Heart left ventricle (tissue), 16 donors: ENCODE measurements at regions not wholly inside any gene's neighbourhood (a gene's known extent, or its start where the extent isn't known, plus 50 kb on each side); places are given as distances from the start of the nearest gene placed in this dataset.
"Not testable (repeated sequence)": the region's sequence is repeated elsewhere in the genome, so short reads cannot be mapped to it uniquely, and the experiment has no call there.

Experiments
- ATAC-seq, 4 donors: fragments of 200-7000 bp; cut with Tn5 transposase; one replicate each; pipeline ENCODE4 v1.9.1; 2020 to 2022; ENCODE audit warnings: moderate library complexity in 4 of 4, mild to moderate bottlenecking in 3 of 4, moderate number of reproducible peaks in 1 of 4
- DNase-seq, 5 donors: peaks; one replicate each; pipeline ENCODE4 v3.0.0-alpha.2; 2020
- H3K27ac ChIP-seq, 12 donors: fragments of 200-600 bp; sonication (generic) in 4 of 12; one replicate each; pipeline versions ENCODE4 v1.5.0 to v1.8.0; 2016 to 2022; ENCODE audit warnings: mild to moderate bottlenecking in 2 of 12
- H3K27me3 ChIP-seq, 9 donors: fragments of 200-600 bp; sonication (generic) in 2 of 9; one replicate each; pipeline versions ENCODE4 v1.5.1 to v1.8.0; 2016 to 2022; ENCODE audit warnings: mild to moderate bottlenecking in 3 of 9
- H3K36me3 ChIP-seq, 9 donors: fragments of 200-600 bp; sonication (generic) in 2 of 9; one replicate each; pipeline versions ENCODE4 v1.5.0 to v1.8.0; 2018 to 2022; ENCODE audit warnings: mild to moderate bottlenecking in 2 of 9
- H3K4me1 ChIP-seq, 12 donors: fragments of 200-600 bp; sonication (generic) in 4 of 12; one replicate each; pipeline versions ENCODE4 v1.5.0 to v1.8.0; 2016 to 2022; ENCODE audit warnings: mild to moderate bottlenecking in 3 of 12
- H3K4me3 ChIP-seq, 12 donors: fragments of 200-600 bp; sonication (generic) in 4 of 12; one replicate each; pipeline versions ENCODE4 v1.5.0 to v1.8.0; 2017 to 2022; ENCODE audit warnings: mild to moderate bottlenecking in 9 of 12, moderate library complexity in 4 of 12
- H3K9me3 ChIP-seq, 12 donors: fragments of 200-600 bp; sonication (generic) in 4 of 12; one replicate each; pipeline versions ENCODE4 v1.5.0 to v1.8.0; 2016 to 2022; ENCODE audit warnings: mild to moderate bottlenecking in 1 of 12
- POLR2A ChIP-seq, 2 donors: fragments of 450-650 bp; IDR thresholded peaks; one replicate each; pipeline ENCODE4 v1.6.1; 2017; ENCODE audit warnings: antibody characterized with exemption in 2 of 2, mild to moderate bottlenecking in 2 of 2, moderate library complexity in 2 of 2
- WGBS, 4 donors: extraction: QIAGEN DNeasy Blood & Tissue Kit in 2 of 4; methylation state at CpG; one replicate each; pipeline versions ENCODE4 v1.1.5 to v1.1.7; 2013 to 2018; 5-methylcytosine and 5-hydroxymethylcytosine counted together
- intact Hi-C, 10 donors: fragments of 100-400 bp; cut with DNase I; formaldehyde crosslinking; loops; one replicate each; pipeline versions ENCODE4 v1.11.1 to v1.14.2; 2022
- TF ChIP-seq, protein P1 (sequence below), 12 donors: fragments of 200-600 bp; sonication (generic) in 4 of 12; IDR thresholded peaks; one replicate each; pipeline versions ENCODE4 v1.5.0 to v1.8.0; 2018 to 2022; ENCODE audit warnings: antibody characterized with exemption in 12 of 12, mild to moderate bottlenecking in 5 of 12
- donor health status: ischemic (EF 13 %, LVEDD 7.1; RV severe dilation, severe dysfunction).
- donor health status: healthy with polysubstance abuse.
- donor health status: DM: no; HTN: yes; CAD: no.
- donor health status: DM: no; HTN: no; CAD: no.
- donor health status: ischemic (EF 25% LVEDD 6.9; RV normal size, moderate dysfunction).
- donor health status: ischemic (EF 25% LVEDD 5.7; RV mildly dilated, moderate dysfunction).
- donor health status: healthy.
- donor health status: DM: yes; HTN: yes; CAD: no.
- donor health status: ischemic (EF 35%, LVEDD 5.7; RV mildly dilated, moderate dysfunction).
- donor health status: nonischemic (EF 11% LVEDD 7.7; RV severe dilation, severe dysfunction).
- donor health status: DM: yes; HTN: yes; CAD: no.
- donor health status: PGD.
- donor health status: ischemic (EF 29% LVEDD 5.4; RV normal size, mild dysfunction).
- donor health status: nonischemic (EF 23%, LVEDD 6.1; RV moderate dilation, normal function).

DNA sequence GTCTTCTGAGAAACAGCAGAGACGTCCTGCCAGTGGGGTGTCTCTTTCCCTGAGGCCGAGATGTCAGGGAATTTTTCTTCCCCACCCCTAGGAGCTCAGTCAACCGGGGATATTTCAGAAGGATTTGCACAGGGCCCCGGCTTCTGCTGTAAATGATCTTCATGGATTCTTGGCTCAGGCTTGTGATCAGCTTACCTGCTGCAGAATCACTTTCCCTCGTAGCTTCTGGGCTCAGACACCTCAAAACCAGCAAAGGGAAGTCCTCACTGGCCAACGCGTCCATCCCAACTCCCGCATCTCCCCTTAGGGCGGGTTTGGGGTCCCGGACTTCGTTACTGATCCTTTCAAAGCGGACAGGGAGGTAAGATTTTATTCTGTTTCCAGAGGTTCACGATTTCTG, 212.7 kb downstream of the SHOX start:
- intact Hi-C loops = no loop called here
- TF ChIP-seq, protein P1, sequence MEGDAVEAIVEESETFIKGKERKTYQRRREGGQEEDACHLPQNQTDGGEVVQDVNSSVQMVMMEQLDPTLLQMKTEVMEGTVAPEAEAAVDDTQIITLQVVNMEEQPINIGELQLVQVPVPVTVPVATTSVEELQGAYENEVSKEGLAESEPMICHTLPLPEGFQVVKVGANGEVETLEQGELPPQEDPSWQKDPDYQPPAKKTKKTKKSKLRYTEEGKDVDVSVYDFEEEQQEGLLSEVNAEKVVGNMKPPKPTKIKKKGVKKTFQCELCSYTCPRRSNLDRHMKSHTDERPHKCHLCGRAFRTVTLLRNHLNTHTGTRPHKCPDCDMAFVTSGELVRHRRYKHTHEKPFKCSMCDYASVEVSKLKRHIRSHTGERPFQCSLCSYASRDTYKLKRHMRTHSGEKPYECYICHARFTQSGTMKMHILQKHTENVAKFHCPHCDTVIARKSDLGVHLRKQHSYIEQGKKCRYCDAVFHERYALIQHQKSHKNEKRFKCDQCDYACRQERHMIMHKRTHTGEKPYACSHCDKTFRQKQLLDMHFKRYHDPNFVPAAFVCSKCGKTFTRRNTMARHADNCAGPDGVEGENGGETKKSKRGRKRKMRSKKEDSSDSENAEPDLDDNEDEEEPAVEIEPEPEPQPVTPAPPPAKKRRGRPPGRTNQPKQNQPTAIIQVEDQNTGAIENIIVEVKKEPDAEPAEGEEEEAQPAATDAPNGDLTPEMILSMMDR (IDR thresholded peaks at IDR 0.05) = no peak
- Histone ChIP-seq H3K27ac (no peak overlapping the region), H3K36me3 (no peaks in the 10 kb centered on the region), H3K4me1 (no peaks in the 10 kb centered on the region), H3K9me3 (no peaks in the 10 kb centered on the region), H3K4me3 (no peak overlapping the region), H3K27me3 (no peaks in the 10 kb centered on the region)
- WGBS, 4 donors = 51 to 56% (median 54%) methylated on average over 11 to 13 of the region's 13 CpGs
- DNase-seq (no peak), ATAC-seq (no peak)

DNA sequence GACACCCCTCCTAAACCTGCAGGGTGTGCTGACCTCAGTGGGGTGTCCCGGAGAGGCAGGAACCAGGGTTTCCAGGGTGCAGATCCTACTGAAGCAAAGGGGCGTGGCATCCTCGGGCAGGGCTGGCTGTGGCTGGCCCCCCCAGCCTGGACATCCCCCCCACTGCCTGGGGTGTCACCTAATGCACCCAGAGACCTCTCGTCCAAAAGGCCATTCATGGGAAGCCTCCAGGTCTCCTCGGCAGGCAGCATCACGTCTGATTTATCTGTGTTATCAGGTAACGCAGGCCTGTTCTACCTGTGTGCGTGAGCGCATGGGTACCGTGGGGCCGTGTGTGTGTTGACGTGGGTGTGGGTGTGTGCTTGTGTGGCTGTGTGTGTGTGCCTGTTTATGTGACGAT, 210.0 kb downstream of the SHOX start:
- H3K27me3 ChIP-seq = no peaks in the 10 kb centered on the region
- peaks cover 0 to 21% (median 7%) of the 10 kb centered on the region in 12 donors for H3K9me3 ChIP-seq
- no peaks in the 10 kb centered on the region for H3K36me3 ChIP-seq
- H3K4me1 ChIP-seq = no peaks in the 10 kb centered on the region
- no peak for TF ChIP-seq POLR2A (IDR thresholded peaks at IDR 0.05)
- H3K27ac ChIP-seq = no peak overlapping the region
- ATAC-seq = no peak
- 73 to 93% (median 80%) methylated on average over 6 to 13 of the region's 13 CpGs for WGBS, 4 donors
- intact Hi-C loops = no loop called here
- no peak for DNase-seq
- H3K4me3 ChIP-seq = no peak overlapping the region

DNA sequence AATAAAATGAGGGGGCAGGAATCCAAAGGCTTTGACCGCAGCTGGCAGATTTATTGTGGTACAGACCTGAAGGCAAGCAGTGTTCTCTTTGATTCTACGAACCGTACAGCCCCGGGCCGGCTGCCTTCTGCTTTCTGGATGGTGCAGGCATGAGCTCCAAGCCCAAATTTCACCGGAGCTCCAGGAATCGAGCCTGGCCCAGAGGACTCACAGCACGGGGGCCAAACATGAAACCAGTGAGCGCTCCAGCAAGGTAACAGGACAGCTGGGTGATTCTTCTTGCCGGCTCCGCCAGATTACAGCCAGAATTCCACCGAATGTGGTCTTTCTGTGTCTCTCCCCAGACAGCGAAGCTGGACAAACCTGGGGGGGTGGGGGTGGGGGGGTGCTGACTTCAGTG, 208.1 kb downstream of the SHOX start:
- H3K9me3 ChIP-seq = peaks cover 0 to 26% (median 7%) of the 10 kb centered on the region in 12 donors
- DNase-seq, H3K27me3 ChIP-seq, H3K4me3 ChIP-seq, ATAC-seq, intact Hi-C loops, H3K4me1 ChIP-seq, H3K27ac ChIP-seq, H3K36me3 ChIP-seq: not testable (repeated sequence)
- WGBS, 4 donors = 60 to 75% (median 71%) methylated on average over 7 to 13 of the region's 13 CpGs

DNA sequence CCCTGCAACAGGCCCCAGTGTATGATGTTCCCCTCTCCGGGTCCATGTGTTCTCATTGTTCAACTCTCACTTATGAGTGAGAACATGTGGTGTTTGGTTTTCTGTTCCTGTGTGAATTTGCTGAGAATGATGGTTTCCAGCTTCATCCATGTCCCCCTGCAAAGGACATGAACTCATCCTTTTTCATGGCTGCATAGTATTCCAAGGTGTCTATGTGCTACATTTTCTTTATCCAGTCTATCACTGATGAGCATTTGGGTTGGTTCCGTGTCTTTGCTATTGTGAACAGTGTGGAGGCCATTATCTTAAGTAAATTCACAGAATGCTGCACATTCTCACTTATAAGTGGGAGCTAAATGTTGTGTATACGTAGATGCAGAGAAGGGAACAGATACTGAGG, 205.3 kb downstream of the SHOX start:
- H3K36me3 ChIP-seq, H3K27ac ChIP-seq, H3K4me3 ChIP-seq, H3K27me3 ChIP-seq, H3K4me1 ChIP-seq, DNase-seq, intact Hi-C loops, ATAC-seq: not testable (repeated sequence)
- 91 to 94% (median 93%) methylated on average over 3 of the region's 3 CpGs for WGBS, 4 donors
- H3K9me3 ChIP-seq = peaks cover 0 to 38% (median 7%) of the 10 kb centered on the region in 12 donors

DNA sequence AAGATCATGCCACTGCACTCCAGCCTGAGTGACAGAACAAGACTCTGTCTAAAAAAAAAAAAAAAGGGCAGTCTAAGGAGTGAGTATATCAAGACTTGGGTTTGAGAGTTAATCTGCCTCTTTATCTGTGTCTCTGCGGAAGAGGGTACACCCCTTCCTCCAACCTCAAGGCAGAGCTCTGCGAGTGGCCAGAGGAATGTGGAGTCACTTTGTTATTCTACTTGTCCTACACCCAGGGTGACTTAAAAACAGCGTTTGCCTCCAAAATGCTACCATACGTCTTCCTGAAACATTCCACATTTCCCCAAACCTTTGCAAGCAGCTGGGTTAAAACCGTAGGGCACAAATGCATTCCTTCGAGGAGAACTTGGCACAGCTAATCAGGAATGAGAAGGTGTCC, 199.9 kb downstream of the SHOX start:
- intact Hi-C loops = no loop called here
- H3K4me1 ChIP-seq = no peaks in the 10 kb centered on the region
- peaks cover 0 to 20% (median 0%) of the 10 kb centered on the region in 12 donors for H3K9me3 ChIP-seq
- H3K27ac ChIP-seq = no peak overlapping the region
- H3K27me3 ChIP-seq = no peaks in the 10 kb centered on the region
- no peaks in the 10 kb centered on the region for H3K36me3 ChIP-seq
- no peak for TF ChIP-seq POLR2A (IDR thresholded peaks at IDR 0.05)
- TF ChIP-seq, protein P1 (IDR thresholded peaks at IDR 0.05) = no peak
- ATAC-seq = no peak
- WGBS, 4 donors = 30 to 35% (median 33%) methylated on average over 6 of the region's 6 CpGs
- DNase-seq = no peak
- no peak overlapping the region for H3K4me3 ChIP-seq

DNA sequence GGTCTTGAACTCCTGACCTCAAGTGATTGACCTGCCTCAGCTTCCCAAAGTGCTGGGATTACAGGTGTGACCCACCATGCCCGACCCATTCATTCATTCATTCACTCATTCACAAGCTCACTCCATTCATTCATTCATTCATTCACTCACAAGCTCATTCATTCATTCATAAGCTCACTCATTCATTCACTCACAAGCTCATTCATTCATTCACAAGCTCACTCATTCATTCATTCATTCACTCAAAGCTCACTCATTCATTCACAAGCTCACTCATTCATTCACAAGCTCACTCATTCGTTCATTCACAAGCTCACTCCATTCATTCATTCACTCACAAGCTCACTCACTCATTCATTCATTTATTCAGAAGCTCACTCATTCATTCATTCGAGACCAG, 198.6 kb downstream of the SHOX start:
- intact Hi-C loops = no loop called here
- H3K9me3 ChIP-seq = peaks cover 0 to 17% (median 0%) of the 10 kb centered on the region in 12 donors
- no peak for DNase-seq
- no peaks in the 10 kb centered on the region for H3K27me3 ChIP-seq
- no peak for TF ChIP-seq POLR2A (IDR thresholded peaks at IDR 0.05)
- TF ChIP-seq, protein P1 (IDR thresholded peaks at IDR 0.05) = no peak
- no peaks in the 10 kb centered on the region for H3K4me1 ChIP-seq
- no peak overlapping the region for H3K27ac ChIP-seq
- ATAC-seq = no peak
- no peak overlapping the region for H3K4me3 ChIP-seq
- 76 to 84% (median 78%) methylated on average over 3 of the region's 3 CpGs for WGBS, 4 donors
- no peaks in the 10 kb centered on the region for H3K36me3 ChIP-seq
